ENCODE measurements at regions not wholly inside any gene's neighbourhood (a gene's known extent, or its start where the extent isn't known, plus 50 kb on each side); places are given as distances from the start of the nearest gene placed in this dataset.

DNA sequence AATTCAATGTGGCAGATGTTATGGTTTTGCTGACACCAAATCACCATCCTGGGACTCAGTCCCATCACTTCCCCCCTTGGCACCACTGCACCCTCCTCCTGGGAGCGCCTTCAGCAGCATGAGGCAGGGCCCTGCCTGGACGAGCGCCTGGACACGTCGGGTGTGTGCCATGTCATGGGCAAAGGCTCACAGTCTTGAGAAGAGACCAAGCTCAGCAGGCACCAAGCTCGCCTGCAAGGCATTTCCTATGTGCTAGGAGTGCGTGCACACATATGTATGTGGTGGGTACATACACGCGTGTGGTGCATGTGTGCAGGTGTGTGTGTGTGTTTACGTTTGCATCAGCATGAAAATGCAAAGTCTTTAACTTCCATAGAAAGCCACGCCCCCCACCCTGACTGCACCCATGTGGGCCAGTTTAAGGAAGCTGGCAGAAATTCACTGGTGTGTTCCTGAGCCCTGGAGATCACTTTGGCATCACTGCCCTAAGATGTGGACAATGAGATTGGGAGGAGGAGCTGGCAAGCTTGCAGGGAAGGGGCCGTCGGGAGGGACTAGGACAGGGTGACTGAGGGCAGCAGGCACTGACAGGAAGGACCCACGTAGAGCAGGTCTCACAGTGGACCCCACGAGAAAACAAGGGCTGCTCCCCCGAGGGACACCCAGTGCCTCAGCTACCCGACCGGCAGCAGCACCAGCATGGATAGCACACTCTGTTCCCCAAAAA lies 169.9 kb upstream of the PPP2R2D start:
- Mint-ChIP-seq H3K36me3 (ENCODE audit: insufficient read depth in 1 of 3, low read depth in 3 of 3) (peaks cover 4 to 6% (median 5%) of the 10 kb centered on the region in 3 experiments; a peak in 5 of 7 replicates), H3K4me3 (no peak overlapping the region; a peak in 1 of 5 replicates), H3K27me3 (ENCODE audit: low read depth) (peaks cover 21% of the 10 kb centered on the region), H3K27ac (peak overlapping the region in 1 of 3 experiments; percentile 65; a peak in 2 of 7 replicates), H3K4me1 (peaks cover 17 to 25% of the 10 kb centered on the region in 2 experiments), H3K9me3 (peaks cover 7 to 13% of the 10 kb centered on the region in 2 experiments)
- Histone ChIP-seq H2AK5ac (ENCODE audit: insufficient read length, low read length) (no peak overlapping the region), H3K9ac (ENCODE audit: extremely low read depth, insufficient read length, low read length) (no peak overlapping the region), H4K91ac (ENCODE audit: insufficient read length, low read depth, low read length) (no peak overlapping the region), H3K18ac (ENCODE audit: insufficient read length, low read depth, low read length) (no peak overlapping the region), H4K8ac (replicated peaks; ENCODE audit: insufficient read length, low read depth, low read length) (no peak overlapping the region), H3K14ac (ENCODE audit: insufficient read depth, low read length) (no peak overlapping the region; the same call in 1 of the 2 replicates), H4K5ac (ENCODE audit: insufficient read length, low read depth, low read length) (no peak overlapping the region), H3K79me2 (ENCODE audit: insufficient read depth, low read length) (no peaks in the 10 kb centered on the region), H3K23ac (ENCODE audit: insufficient read length, low read depth, low read length) (no peak overlapping the region), H3K4me1 (ENCODE audit: insufficient read depth, low read length) (no peaks in the 10 kb centered on the region), H3T11ph (ENCODE audit: low read length) (no peak overlapping the region), H2BK120ac (ENCODE audit: low read depth, low read length, poor library complexity, severe bottlenecking) (no peak overlapping the region), H4K20me1 (ENCODE audit: control insufficient read depth, insufficient read depth, insufficient read length) (peaks cover 3% of the 10 kb centered on the region), H2BK20ac (ENCODE audit: low read depth, low read length, poor library complexity, severe bottlenecking) (no peak overlapping the region), H3K79me1 (ENCODE audit: insufficient read depth, low read depth, low read length, poor library complexity, severe bottlenecking) (no peaks in the 10 kb centered on the region), H3K27me3 (ENCODE audit: insufficient read depth, low read length) (no peaks in the 10 kb centered on the region; the same call in 1 of the 2 replicates), H3K27ac (ENCODE audit: insufficient read length, low read depth, low read length) (no peak overlapping the region), H2BK15ac (ENCODE audit: low read depth, low read length) (no peak overlapping the region), H2AFZ (ENCODE audit: low read length) (no peak overlapping the region), H3K4ac (ENCODE audit: low read depth, low read length) (no peak overlapping the region), H3K9me3 (ENCODE audit: control insufficient read depth, low read depth, low read length) (peaks cover 5% of the 10 kb centered on the region), H2BK5ac (ENCODE audit: insufficient read length, low read length) (no peak overlapping the region), H3K56ac (ENCODE audit: insufficient read length, low read depth, low read length) (no peak overlapping the region), H3K4me2 (ENCODE audit: insufficient read depth, insufficient read length, low read length) (no peak overlapping the region), H2BK12ac (ENCODE audit: insufficient read length, low read depth, low read length) (no peak overlapping the region), H3K23me2 (ENCODE audit: insufficient read length, low read depth, low read length, poor library complexity, severe bottlenecking) (no peaks in the 10 kb centered on the region)
- TF ChIP-seq, protein P1, sequence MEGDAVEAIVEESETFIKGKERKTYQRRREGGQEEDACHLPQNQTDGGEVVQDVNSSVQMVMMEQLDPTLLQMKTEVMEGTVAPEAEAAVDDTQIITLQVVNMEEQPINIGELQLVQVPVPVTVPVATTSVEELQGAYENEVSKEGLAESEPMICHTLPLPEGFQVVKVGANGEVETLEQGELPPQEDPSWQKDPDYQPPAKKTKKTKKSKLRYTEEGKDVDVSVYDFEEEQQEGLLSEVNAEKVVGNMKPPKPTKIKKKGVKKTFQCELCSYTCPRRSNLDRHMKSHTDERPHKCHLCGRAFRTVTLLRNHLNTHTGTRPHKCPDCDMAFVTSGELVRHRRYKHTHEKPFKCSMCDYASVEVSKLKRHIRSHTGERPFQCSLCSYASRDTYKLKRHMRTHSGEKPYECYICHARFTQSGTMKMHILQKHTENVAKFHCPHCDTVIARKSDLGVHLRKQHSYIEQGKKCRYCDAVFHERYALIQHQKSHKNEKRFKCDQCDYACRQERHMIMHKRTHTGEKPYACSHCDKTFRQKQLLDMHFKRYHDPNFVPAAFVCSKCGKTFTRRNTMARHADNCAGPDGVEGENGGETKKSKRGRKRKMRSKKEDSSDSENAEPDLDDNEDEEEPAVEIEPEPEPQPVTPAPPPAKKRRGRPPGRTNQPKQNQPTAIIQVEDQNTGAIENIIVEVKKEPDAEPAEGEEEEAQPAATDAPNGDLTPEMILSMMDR (conservative IDR thresholded peaks at IDR 0.05): no peak
- DNase-seq: peak; percentile 14
- no CpG with 5 or more reads among the region's 18 CpGs for WGBS (ENCODE audit: extremely low coverage, insufficient read length, low lambda C conversion rate)
